DMS 273 (cell line): ENCODE measurements at regions not wholly inside any gene's neighbourhood (a gene's known extent, or its start where the extent isn't known, plus 50 kb on each side); places are given as distances from the start of the nearest gene placed in this dataset.

Experiments
- DNase-seq: peaks from one replicate; lab custom pipeline; 2025; ENCODE audit not compliant: unreplicated experiment; lab: John Stamatoyannopoulos, UW

DNA sequence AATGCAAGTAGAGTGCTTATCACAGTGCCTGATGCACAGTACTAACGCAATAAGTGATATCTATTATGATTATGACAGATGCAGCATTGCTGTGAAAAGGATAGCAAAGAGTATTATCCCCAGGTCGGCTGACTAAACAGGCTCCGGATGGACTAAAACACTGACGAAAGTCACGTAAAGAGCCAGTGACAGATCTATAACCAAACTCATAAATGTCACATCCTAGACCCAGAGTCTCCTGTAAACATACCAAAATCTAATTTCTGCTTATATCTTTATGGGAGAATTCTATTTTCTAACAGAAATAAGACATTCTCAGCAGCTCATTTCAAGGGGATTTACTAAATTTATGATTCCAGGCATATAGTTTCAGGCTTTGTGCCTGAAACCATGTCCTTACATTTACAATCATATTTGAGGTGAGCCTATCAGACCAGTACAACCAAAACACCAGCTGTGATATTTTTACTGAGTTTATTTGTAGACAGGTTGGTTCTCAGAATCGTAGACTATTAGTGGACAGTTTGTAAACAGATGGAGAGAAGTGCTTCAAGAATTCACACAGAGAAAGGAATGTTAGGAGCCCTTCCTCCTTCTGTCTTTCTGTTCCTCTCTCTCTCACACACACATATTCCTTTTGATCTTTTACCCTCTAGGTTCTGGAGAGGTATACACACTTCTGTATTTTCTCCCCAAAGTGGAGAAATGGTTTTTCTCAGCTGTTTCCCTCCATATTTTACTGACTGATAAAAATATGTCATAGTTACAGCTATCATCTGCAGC lies 52.4 kb upstream of the WDR26 start:
- DNase-seq = peak; percentile 77

DNA sequence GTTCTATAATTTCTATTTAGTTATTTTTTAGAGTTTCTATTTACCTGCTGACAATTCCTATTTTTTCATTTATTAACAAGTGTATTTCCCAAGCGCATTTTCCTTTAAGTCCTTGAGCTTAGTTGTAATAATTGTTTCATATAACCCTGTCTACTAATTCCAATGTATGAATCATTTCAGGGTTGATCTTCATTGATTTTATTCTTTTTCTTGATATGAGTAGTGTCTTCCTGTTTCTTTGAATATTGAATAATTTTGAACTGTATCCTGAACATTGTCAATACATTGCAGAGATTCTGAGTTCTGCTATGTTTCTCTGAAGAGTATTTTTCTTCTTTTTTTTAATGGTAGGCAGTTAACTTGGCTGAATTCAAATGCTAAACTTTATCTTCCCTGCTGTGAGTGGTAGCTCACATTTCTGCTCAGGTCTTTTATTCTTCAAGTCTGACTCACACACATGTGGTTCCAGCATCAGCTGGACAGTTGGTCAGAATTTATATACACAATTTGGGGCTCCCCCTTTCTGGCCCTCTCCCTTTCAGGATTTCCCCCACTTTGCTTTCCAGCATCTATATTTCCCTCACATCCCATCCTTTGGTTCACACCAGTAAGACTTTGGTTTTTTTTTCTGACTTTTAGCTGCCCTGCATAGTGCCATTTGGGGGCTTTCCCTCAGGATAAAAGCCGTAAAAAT lies 54.4 kb upstream of the WDR26 start:
- DNase-seq = peak; percentile 34

DNA sequence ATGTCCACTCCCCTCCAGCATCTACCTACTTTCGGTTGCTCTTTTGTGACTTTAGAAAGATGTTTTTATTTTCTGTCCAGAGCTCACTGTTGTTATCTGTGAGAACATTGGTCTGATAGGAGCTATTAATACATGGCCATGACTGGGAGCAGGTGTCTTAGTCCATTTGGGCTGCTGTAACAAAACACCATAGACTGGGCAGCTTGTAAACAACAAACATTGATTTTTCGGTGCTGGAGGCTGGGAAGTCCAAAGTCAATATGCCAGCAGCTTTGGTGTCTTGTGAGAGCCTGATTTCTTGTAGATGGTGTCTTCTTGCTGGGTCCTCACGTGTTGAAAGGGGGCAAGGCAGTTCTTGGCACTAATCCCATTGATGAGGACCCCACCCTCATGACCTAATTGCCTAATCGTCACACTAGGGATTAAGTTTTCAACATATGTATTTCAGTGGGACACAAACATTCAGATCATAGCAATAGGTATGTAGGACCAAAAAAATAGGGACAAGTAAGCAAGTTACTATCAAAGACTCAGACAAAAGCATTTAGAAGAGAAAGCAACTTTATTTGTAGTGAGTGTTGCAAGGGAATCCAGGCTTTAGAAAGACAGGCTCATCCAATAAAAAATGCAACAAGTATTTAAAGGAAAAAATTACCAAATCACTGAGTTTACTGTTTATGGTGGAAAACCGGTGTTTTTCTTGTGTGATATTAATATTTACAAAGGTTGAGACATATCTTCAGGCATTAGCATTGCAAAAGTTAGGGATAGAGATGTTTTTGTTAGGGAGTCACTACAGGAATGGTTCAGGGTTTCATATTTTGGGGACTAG lies 55.2 kb upstream of the WDR26 start:
- no peak for DNase-seq

DNA sequence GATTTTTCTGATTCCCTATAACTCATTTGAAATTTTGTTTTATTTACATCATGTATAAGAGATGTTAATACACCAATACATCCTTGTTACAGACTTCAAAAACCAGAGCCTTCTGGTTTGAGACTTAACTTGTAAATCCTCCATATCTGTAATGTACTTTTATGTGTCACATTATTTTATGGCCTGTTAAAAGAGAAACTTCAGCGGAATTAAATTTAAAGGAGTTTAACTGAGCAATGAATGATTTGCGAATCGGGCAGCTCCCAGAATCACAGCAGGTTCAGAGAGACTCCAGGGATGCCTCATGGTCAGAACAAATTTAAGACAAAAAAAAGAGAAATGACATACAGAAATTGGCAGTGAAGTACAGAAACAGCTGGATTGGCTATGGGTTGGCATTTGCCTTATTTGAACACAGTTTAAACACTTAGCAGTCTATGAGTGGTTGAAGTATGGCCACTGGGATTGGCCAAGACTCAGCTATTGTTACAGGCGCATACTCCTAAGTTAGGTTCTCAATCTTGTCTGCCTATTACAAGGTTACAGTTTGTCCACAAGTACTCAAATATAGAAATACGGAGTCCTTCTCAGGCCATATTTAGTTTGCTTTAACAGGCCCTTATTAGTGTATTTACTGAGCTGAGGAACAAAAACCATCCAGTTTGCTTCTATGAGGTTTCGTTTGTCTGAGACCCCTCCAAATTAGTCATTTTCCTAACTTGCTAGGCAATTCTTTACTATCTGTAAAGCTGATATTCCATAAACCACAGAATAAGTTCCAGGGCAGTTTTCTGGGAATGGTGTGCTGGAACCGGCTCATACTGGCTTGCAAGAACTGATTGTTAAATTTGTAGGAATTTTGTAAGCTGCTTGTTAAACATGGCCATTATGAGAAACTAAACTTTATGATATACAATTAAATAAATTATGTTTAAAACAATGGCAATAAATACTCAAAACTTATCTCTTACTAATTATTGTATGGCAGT lies 56.2 kb upstream of the WDR26 start:
- no peak for DNase-seq

DNA sequence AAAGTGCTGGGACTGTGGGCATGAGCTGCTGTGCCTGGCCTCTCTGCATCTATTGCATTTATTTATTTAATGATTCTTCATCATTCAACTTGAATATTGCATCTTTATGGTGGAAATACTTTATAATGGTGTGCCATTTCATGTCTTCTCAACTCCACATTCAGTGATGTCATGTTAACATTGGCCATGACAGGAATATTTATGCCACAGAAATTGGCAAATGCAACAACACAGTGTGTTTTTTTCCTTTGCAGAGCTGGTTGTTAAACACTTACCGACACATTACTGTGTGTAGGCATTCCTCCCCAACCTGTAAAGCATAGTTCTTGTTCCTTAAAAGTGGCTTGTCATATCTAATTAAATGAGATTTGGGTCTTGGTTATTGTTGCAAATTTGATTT lies 57.4 kb upstream of the WDR26 start:
- DNase-seq = no peak

DNA sequence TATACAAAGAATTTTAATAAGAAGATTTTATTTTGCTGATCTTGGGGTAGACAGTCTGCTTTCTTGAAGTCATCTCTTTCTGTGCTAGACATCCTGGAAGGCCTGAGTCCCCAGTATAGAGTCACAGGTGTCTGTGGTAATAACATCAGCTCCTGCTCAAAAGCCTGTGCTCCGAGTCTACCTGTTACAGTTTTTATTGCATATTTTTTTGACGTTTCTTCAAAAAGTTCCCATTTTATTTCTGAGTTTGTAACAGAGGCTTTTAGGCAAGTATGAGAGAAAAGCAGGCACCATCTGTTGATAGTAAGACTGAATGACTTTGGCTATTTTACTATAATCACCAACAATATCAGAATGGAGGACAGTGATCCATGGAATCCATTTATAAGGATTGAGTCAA lies 58.0 kb upstream of the WDR26 start:
- no peak for DNase-seq

DNA sequence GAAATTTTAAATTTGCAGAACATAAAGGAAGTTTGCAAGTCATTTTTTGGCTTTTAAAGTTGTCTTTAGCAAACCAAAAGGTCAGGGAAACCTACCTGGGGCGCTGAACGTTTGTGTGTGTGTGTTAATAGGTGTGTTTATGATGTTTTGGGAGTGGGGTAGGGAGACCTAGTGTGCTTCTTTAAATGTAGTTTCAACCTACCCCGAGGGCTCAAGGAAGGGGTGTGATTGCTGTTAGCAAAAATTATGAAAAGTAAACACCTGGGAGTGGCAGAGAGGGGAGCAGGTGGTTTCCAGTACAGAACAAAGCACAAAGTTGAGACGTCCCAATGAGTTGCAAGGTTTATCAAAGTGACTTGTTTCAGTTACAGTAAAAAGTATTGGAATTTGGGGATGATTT lies 58.7 kb upstream of the WDR26 start:
- DNase-seq = no peak

DNA sequence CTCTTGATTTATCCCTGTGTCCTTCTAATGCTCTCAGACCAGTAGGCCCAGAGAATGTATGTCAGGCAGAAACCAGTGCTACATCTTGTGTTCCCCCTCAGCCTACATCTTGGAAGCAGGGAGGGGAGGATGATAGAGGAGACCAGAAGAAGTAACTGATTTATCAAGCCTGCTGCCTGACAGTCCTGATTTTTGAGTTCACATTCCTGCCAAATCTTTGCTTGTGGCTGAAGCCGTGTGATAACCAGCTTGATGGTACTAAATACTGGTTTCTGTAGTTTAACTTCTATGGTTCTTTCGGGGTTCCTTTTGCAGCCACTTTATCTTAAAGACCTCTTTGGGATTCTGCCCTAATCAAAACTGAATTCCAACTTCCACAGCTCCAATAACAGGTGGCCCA lies 59.7 kb upstream of the WDR26 start:
- DNase-seq = no peak

DNA sequence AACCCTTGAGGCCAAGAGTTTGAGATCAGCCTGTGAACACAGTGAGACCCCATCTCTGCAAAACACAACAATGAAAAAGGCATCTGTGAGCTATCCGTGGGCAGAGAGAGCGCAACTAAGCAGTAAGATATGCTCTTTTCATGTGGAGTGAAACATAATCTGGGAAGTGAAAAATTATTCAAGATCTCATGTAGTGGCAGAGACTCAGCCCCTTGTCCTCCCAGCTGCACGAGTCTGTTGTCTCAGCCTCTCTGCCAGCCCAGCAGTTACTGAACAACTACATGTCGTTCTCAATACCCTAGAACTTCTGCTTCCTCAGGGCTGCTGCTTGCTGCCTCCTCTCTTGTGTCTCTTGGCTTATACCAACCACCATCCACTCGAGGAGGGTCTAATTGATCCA lies 61.3 kb upstream of the WDR26 start:
- DNase-seq = no peak

DNA sequence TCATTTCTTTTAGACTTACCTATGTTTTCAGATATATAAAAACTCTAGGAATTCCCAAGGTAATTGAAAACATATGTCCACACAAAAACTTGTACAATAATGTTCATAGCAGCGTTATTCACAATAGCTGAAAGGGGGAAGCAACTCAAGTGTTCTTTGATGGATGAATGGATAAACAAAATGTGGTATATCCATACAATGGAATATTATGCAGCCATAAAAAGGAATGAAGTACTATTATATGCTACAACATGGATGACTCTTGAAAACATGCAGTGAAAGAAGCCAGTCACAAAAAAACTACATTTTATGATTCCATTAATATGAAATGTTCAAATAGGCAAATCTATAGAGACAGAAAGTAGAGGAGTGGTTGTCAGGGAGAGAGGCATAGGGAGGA lies 62.2 kb upstream of the WDR26 start:
- no peak for DNase-seq

DNA sequence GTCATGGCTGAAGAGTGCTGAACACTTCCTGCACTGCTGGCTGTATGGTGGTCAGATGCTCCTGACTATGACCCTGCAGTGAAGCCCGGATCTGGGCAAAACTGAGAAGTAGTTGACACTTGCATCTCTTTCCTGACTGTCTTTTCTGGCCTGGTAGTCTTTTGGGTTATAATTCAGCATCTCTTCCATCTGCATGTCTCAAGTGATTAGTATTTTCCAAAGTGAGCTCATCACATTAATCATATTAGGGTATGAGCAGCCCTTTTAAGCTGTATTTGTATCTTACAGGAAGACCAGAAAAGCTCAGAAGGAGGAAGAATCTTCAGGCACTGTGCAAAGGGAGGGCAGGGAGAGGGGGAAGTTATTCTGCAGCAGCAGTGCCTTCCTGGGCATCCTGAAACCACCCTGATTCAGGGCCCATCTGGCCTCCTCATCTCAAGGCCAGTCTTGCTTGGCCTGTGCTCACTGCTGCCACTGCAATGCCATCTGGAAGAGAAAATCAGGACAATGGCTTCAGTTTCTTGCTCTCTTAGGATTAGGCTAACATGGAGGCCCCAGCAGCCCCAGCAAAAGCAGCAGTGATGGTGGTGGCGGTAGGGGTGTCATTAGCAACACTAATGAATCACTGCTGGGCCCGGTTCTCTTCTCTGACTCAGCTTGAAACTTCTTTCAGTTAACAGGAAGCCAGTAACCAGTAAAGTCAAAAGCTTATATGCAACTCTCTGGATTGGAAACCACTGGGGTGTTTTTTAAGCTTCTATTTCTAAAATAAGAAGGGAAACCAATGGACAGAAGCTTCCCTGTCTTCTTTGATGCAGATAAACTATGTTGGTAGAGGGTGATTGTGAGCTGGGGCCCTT lies 63.3 kb upstream of the WDR26 start:
- DNase-seq = peak; percentile 92

DNA sequence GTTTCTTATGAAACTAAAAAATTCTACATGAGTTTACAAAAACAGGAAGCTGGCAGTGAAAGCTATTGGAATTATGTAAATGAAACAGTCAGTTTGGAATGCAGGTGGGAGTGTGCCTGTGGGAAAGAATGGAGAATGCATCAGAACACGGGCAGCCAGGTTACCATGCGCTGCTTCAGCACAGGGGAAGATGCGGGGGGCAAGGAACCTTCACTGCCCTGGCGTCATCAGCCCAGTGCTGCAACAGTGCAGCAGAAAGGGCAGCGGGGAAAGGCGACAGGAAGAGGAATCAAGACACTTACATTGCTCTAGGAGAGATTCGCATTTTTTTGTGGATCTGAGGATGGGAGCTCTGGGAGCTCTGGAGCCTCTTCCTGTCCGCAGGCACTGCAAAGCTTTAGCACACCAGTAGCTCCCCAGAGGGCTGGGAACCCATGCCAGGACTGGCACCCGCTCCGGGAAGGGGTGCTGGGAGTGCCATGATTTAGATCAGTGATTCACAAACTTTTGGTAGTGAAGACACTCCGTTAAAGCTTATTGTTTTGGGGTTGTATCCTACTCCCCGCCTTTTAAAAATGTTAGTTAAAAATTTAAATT lies 64.1 kb upstream of the WDR26 start:
- peak; percentile 68 for DNase-seq

DNA sequence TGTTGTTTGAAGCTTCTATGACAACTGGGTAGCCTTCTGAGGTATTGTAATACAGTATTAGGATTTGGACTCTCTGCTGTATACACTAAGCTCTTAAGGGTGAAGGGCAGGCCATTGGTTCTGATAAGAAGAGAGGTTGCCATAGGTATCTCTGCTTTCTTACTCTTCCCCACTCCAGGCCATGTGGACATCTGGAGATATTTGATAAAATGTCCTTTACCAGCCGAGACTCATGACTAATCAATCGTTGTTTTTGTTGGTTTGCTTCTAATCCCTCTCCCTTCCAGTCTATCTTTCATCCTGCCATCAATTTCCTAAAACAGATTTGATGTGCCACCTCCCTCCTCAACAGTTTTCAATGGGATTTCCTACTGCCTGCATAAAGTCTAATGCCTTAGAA lies 64.6 kb upstream of the WDR26 start:
- DNase-seq = no peak

DNA sequence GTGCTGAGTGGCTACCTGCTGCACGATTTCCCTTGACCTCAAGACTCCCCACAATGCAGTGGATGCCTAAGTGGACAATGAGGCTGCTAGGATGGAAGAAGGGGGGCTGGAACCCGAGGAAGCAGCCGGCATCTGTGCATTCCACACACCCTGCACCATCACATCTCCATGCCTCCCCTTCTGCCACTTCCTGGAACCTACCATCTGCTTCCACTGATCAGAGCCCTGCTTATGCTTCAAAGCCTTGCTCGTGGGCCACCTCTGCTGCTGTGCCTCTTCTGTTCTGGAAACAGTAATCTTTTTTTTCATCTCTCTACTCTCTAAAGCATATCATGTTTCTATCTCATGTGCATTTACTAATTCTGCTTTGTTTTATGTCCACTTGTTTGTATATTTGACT lies 66.2 kb upstream of the WDR26 start:
- peak; percentile 95 for DNase-seq

DNA sequence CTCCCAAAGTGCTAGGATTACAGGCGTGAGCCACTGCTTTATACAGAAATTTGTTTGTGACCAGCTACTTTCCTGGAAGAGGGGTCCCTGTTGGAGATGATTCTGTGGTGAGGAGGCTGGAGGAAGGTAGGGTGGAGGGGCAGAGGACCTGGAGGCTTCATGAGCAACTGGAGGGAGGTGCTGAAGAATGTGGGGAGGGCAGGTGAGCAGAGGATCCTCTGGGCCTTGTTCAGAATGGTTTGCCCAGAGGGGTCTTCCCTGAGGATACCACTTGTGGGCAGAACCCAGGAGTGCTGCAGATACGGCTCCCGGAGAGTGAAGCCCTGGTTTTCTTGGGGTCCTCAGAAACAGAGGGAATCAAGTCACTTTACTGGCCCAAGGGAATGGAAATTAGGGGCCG lies 67.2 kb upstream of the WDR26 start:
- no peak for DNase-seq

DNA sequence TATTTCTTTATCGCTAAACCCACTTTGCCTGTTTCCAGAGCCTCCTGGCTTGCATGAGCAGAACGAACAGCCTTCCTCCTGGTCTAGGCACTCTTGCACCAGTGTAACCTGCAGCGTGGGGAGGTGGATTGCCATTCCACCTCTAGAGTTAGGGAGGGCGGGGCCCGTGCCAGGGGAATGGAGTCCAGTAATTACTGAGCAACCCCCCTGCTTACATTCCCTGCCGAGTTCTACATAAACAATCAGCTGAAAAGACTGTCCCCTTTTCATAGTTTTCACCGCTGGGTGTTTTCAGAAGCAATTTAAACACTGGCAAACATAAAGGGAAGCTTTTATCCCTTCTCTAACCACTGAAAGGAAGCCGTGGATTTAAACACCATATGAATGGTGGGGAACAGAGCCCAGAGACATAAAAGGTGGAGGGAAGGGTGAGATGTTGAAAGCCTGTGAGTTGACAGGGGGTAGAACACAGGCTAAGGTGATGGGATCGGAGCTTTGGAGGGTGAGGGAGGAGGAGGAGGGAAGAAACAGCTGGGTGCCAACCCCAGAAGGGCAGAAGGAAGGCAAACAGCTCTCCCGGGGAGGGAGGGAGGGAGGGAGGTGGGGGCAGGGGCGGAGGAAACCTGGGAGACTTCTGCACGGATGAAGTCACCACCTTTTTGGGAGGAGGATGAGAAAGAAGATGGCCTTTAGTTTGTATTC lies 68.0 kb upstream of the WDR26 start:
- peak; percentile 94 for DNase-seq

DNA sequence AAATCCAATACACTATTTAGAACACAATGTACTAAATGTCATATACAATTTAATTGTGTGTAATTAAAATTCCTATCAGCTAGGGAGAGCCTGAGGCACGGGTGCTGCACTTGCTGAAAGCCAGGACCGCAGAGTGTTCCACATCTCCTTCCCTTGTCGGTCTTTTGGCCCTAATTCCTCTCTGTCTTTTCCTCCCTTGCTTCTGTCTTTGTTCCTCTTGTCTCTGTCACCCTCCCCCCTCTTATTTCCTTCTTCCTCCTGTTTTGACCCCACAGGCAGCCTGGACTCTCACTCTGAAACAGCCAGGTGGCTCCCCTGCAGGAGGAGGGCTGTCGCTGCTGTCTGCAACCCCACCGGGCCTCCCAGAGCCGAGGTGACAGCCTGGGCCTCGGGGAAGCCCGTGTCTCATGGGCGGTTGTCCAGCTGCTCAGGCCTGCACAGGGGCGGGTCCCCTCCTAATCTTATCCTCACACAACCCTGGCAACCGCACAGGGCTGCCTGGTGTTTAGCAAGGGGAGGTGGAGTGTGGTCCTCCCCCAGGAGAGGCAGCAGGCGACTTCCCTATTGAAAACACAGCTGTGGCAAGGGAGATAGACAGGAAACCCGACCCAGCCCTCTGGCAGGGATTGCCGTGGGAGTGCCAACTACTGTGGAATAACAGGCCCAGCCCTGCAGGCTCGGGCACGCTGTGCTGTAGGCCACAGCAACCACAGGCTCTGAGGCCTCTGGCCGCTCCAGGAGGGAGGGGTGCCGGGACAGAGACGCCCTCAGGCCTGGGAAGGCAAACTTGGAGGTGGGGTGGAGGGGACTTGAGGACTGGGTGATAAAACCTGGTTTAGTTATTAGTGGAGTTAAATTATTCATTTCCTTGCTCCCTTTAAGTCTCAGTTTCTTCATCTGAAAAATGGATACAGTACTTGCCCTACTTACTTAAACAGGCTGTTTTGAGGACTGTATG lies 68.8 kb upstream of the WDR26 start:
- DNase-seq = peak; percentile 99
